HG03565 (cell line): ENCODE measurements at regions not wholly inside any gene's neighbourhood (a gene's known extent, or its start where the extent isn't known, plus 50 kb on each side); places are given as distances from the start of the nearest gene placed in this dataset.
"Not testable (repeated sequence)": the region's sequence is repeated elsewhere in the genome, so short reads cannot be mapped to it uniquely, and the experiment has no call there.

Experiments
- ATAC-seq: cut with Tn5 transposase; IDR thresholded peaks from one replicate; pipeline ENCODE4 v1.9.1; 2021; ENCODE audit warnings: mild to moderate bottlenecking, moderate library complexity; ENCODE audit not compliant: unreplicated experiment

DNA sequence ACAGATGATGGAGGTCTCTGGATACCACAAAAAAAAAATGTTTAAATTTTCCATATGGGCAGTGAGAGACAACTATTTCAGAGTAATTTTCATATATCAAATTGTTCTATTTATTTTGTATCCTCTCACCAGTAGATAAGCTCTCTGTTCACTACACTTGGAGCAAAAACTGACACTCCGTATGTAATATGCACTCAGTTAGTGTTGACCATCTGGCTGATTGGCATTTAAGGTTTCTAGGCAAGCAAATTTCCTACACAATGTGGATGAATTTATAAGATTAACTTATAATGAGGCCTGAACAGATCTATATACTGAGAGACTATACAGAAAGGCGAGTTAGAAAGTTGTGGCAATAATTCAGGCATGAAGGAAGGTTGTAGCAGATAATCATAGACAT, 836.5 kb upstream of the SEMA6D start:
- no peak for ATAC-seq

DNA sequence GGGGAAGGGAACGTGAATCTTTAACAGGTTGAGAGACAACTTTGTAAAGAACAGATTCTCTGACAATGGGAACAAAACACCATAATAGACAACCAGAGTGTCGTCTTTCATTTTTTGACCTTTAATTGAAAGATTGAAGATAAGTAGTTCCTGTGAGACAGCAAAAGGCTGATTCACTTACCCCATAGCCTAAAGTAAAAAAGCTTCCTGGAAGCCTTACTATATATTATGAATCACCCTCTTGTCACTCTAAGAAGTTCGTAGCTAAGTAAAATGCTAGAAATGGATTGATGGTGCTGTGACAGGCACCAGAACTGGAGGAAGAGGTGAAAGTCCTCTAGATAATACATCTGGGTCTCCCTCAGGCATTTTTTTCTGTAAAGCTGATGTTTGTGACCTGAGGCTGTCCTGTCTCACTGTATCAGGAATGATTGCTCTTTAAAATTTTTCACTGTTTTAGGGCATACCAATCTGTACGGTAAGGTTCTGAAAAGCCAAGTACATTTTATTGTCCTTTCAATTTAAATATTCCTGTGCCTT, 824.6 kb upstream of the SEMA6D start:
- no peak for ATAC-seq

DNA sequence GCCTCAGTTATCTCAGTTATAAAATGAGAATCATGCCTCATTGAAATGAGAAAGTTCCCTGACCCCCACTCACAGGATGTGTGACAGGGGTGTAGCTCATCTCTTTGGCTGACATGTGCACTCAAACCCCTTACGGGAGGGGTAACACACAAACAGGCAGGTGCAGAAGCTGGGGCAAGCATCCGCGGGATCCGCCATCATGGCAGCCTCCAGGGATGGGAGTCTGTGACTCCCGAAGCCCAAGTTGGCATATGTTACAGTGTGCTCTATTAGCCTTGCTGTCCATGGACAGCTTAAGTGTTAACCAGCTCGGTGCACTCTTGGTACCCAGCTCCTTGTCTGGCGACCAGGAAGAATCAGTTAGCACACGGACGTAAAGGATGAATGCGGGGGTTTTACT, 822.7 kb upstream of the SEMA6D start:
- ATAC-seq: no peak

DNA sequence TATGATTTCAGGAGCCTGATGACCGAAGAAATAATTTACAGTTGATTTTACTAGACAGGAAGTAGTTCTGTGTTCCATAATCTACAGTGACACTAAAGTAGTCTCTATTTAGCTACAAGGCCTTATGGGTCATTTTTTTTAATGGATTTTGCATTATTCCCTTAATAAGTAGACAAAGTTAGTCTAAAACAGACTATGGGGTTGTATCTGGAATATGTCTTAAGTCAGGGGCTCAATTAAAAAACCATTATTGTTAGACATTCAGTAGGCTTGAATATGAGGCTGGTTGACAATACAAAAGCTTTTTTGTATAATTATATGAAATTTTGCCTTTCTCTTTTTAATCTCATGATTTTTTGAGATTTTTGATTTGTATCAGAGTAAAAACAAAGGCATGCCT, 820.0 kb upstream of the SEMA6D start:
- no peak for ATAC-seq

DNA sequence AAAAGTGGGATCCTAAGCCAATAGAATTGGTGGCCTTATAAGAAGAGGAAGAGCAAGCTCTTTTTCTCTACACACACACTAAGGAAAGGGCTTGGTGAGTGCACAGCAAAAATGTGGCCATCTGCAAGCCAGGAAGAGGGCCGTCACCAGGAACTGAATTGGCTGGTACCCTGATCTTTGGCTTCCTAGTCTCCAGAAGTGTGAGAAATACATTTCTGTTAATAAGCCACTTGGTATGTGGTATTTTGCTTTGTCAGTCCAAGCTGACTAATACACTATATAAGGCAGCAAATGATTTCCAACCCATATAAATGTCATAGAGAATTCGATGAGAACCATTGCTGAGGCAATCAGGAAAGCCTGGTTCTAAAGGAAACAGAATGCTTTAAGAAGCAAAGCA, 816.3 kb upstream of the SEMA6D start:
- no peak for ATAC-seq

DNA sequence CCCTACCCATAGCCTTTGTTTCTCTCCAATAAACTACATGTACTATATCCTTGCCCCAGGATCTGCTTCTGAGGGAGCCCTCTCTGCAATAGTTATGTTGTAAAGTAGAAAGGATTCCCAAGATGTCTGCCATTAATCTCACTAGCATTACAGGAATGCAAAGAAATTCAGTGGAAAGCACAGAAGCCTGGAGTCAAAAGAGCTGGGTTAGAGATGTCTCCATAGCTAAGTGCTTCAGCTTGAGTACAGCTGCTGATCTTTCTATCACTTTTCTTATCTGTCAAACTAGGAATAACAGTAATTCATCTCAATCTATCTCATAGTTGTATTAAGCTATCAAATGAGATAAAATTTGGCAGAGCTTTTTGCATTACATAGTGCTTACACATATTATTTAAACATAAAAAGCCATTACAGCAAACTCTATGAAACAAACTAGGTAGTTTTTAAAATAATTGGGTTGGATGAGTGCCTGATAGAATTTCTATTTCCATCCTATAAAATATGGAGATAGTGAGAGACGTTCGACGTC, 799.5 kb upstream of the SEMA6D start:
- ATAC-seq: no peak

DNA sequence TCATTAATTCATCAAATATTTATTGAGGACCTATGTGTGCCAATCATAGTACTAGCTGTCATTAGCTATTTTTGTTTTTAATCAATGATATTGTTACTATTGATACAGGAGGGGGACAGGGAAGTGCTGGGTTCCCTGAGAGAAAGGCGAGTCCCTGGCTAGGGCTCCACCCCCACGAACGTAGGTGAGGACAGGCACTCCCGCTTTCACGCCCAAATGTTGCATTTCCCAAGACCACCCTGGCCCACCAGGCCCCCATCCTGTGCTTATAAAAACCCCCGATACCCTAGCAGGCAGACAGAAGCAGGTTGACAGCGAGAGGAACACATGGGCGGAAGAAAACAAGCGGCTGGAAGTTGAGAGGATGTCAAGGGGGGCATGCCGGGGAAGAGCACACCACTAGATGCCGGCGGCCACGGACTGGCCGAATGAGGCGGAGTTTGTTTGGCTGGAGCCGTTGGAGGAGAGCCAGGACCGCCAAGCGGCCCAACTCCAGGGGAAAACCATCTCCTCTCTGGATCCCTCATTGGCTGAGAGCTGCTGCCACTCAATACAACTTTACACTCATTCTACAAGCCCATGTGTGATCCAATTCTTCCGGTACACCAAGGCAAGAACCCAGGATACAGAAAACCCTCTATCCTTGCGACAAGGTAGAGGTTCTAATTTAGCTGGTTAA, 798.7 kb upstream of the SEMA6D start:
- no peak for ATAC-seq

DNA sequence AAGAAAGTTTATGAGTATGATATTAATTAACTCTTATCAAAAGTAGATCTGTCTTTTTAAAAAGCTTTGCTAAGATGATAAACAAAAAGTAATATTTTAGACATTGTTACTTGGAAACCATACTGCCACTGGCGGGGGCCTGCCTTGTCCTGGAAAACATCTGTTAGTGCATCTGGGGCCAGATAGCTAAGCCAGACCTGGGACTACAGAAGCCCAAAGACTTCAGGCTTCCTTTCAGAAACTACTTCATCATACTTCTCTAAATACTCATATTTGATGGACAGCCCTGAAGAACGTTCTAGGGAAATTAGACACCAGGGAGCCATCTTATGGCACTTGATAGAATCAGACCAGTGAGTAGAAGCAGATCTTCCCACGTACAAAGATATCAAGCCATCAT, 795.4 kb upstream of the SEMA6D start:
- no peak for ATAC-seq

DNA sequence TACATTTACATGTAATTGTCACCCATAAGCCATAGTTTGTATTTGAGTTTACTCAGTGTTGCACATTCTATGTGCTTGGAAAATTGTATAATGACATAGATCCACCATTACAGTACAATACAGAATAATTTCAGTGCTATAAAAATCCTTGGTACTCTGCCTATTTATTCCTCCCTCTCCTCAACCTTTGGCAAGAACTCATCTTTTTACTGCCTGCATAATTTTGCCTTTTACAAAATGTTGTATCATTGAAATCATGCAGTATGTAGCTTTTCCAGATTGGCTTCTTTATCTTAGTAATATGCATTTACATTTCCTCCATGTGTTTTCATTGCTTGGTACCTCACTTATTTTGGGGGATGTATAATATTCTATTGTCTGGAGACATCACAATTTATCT, 786.9 kb upstream of the SEMA6D start:
- ATAC-seq: no peak

DNA sequence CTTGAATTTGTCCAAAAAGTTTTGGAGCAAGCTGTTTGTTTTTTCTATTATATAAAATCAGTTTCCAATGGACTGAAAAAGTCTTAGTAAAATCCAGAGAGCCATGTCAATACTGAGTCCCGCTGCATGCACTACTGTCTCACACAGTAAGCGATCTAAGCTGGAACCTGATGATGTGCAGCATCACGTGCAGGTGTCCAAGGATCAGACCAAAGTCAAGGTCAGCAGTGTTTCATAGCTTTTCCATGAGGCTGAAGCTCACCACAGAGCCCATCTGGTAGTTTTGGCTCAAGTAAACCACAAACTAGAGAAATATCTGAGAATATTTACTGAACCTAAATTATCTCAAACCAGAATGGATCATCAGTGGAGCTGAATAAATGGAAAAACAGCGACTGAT, 784.0 kb upstream of the SEMA6D start:
- ATAC-seq: no peak

DNA sequence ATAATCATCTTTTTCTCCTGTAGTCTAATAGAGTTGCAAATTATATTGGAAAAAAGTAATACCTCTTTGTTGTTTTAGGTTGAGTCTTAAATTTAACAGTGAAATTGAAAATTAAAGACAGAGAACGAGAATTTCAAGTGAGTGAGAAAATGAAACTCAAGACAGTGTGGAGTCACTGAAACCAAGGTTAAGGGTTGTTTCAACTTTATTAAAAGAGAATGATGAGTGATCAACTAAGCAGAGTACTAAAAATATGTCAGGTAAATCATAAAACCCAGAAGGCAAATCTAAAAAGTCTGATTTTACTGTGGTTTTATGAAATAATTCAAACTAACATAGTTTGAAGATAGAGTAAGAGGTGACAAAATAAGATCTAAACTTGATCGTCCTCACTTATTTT, 782.5 kb upstream of the SEMA6D start:
- no peak for ATAC-seq

DNA sequence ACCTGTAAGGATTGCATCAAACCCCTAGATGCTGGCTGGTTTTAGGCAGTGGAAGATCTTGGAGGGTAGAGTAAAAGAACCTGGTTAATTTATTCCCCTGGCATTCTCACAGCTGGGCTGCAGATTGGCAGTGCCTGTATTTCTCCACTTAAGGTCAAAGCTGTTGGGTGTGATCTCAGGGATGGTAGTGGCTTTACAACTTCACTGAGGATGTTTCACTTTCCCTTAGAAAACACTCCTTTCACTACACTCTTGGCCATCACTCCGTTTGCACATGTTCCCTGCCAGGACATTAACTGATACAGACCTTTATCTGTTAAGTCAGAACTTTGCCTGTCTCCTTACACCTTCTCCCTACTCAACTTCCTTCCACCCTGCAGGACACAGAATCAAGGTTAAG, 779.1 kb upstream of the SEMA6D start:
- ATAC-seq: no peak

DNA sequence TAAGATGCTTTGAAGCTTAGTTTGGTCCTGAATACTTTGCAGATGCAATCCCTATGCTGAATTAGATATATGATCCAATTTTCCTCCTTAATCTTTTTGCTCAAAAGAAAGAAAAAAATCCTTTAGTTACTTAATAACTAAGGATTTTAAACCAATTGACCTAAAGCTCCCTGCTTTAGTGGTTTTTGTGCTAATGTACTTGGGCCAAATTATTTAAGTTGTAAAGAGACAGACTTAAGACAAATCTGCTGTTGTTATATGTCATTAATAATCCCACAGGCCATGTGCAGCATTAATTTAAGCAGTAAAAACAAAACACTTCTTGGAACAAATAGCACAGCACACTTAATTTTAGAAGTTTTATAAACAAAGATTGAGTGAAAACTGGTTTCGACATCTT, 776.1 kb upstream of the SEMA6D start:
- no peak for ATAC-seq

DNA sequence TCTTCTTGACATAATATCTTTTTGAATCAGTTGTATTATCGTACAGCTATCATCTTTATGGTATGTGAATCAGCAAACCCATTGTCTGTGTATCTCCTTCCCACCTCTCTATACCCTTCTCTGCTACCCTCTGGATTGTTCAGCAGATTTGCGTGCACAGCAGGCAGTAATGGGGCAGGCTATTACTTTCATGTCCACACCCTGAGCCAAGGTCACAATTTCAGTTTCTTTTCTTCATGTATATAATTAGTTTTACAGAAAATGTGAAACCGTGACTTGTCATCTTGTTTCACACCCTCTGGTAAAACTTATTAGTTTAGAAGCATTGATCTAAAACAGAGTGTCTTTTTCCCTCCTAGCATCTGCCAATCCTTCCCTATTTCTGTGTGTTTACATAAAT, 770.4 kb upstream of the SEMA6D start:
- no peak for ATAC-seq

DNA sequence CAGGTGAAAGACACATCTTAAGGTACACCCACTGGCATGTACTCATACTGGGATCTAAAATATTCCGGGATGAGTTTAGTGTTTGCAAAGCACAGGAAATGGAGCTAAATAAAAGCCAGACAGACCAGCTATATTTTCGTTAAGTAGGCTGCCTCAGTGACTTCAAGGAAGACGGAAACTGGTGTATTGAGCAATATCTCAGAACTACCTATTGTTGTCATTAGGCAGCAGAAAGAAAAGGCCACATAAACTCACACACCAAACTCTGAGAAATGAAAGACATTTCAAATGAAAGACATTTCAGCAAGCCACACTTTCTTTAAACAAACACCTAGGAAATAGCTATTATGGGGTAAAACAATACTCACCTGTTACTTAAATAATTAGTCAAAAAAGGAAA, 761.7 kb upstream of the SEMA6D start:
- ATAC-seq: no peak

DNA sequence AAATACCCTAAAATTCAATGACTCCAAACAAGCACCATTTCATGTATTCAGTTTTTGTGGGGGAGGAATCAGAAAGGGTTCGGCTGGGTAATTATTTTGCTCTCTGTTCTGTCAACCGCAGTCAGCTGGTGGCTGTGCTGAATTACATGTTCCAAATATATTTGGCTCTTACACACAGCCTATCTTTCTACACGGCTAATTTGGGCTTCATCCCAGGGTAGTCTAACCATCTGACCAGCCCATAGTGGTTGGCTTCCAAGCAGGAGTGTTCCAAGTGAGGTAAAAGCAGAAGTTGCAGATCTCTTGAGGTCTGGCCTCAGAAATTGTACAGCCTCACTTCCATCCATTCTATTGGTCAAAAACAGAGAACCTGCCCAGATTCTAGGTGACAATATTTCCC, 760.8 kb upstream of the SEMA6D start:
- no peak for ATAC-seq

DNA sequence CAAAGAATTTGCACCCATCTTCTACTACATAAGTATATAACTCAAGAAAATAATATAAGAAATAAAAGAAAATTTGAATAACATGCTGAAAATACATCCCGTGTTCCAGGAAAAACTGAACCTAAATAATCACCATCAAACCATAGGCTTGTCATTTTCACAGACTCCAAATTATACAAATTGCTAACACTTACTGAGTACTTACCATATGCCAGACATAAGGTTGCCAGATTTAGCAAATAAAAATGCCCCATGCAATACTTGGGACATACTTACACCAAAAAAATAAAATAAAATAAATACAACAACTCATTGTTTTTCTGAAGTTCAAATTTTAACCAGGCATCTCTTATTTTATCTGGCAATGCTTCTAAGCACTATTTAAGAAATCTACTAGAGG, 760.4 kb upstream of the SEMA6D start:
- ATAC-seq: no peak

DNA sequence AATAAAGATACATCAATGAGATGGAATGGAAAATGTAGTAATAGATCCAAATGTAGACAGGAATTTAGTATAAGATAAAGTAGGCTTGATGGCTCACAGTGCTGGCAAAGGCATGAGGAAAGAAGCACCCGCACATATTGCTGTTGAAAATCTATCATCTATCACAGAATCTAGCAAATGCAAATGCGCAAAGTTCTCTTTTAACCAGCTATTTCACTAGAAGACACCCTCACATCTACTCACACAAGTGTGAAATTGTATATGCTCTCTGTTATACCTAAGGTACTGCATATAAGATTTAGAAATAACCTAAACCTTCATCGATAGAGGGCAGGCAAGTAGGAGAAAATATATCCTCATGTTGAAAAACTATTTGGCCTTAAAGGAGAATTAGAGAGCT, 756.7 kb upstream of the SEMA6D start:
- no peak for ATAC-seq

DNA sequence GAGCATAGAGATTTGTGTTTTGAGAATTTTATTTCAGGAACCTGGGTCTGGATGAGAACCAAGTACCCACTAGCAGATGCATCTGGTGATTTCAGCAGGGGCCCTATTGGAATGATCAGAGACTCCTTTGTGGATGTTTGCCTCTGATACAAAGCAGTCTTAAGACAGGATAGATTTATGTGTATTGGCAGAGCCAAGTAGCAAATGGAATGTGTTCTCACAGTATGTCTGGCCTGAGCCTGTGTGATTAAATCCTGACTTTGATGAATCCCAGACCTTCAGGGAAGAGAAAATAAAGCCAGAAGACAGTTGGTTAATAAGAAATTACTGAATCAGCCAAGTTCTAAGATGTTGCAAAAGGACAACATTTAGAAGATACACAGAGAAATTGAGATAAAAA, 755.5 kb upstream of the SEMA6D start:
- no peak for ATAC-seq

DNA sequence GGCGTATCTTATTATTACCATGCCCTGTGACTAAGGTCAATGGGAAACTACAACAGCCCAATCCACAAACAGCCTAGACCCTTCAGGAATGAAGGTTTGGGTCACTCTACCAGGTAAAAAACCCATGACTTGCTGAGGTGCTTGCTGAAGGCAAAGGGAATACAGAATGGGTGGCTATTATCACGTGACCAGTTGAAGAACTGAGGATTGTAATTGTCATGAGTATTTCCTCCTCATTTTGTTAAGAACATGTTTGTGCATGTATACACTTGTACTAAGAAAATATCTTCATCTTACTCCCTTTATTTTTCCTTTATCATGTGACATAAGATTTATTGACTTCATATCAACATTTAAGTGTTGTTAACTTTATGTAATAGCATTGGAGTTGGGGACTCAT, 729.2 kb upstream of the SEMA6D start:
- not testable (repeated sequence) for ATAC-seq

DNA sequence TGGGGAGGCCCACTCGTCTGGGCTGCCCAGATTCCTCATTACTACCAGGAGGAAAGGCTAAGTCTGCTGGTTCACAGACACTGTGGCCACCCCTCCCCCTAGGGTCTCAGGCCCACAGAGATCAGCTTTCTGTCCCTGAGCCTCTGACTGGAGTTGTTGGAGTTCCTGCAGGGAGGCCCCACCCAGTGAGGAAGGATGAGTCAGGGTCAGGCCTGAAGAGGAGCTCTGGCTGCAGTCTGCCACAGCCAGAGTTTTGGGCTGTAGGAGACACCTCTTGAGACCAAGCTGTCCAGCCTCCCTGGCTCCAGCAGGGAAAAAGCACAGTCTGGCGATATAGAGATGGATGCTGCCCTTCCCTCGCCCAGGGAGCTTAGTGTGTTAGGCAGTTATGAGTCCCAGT, 720.9 kb upstream of the SEMA6D start:
- ATAC-seq: no peak

DNA sequence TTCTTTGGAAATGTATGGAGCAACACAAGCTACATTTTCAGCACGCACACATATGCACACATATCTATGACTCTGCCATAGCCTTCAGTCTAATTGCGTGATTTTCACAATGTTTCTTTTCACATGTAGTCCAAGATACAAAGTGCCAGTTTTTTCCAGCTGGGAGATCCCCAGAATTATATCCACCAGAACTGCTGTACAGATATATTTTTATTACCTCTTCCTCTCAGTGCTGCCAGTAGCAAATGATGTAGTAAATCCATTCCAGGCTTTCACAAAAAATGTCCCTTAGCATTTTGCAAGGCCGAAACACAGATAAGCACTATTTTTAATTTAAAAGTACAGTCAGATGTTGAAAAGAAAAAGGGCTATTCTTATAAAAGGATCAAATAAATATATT, 719.8 kb upstream of the SEMA6D start:
- ATAC-seq: no peak

DNA sequence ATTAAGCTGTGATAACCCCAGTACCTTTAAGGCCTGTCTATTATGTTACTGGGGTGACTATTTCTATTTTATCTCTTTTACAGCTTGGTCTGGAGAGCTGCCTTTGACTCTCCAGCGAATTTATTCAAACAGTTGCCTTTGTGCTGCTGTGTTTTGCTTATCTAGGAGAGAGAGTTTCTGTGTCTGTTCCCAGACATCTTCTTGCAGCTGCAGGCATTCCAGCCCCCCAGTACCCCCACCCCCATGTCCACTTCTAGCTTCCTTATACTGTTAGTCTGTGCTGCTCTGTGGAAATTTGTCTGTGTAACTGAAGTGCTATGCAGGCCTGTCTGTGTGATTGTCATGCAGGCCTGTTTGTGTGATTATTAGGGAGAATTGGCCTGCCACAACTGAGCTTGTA, 713.7 kb upstream of the SEMA6D start:
- ATAC-seq: no peak
